ENCODE measurements at regions not wholly inside any gene's neighbourhood (a gene's known extent, or its start where the extent isn't known, plus 50 kb on each side); places are given as distances from the start of the nearest gene placed in this dataset.
"Not testable (repeated sequence)": the region's sequence is repeated elsewhere in the genome, so short reads cannot be mapped to it uniquely, and the experiment has no call there.

DNA sequence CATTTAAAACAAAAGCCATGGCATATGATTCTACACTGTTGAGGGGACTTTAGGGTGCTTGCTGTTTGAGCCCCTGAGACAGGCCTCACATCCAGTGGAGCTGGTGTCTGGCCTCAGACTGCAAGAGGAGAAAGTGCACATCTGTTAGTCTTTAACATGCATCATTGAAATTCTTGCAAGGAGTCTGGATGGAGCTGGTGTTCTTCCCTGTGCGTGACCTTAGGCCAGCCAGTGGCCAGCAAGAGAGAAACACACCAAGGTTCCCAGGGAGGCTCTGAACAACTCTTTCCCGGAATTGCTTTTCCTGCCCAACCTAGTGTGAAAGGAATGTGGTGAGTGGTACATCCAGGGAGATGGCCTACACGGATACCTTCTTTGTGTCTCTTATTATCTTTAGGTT is 282.8 kb upstream of the TNC start:
- peak; percentile 88 for DNase-seq (ENCODE audit: low spot score)

DNA sequence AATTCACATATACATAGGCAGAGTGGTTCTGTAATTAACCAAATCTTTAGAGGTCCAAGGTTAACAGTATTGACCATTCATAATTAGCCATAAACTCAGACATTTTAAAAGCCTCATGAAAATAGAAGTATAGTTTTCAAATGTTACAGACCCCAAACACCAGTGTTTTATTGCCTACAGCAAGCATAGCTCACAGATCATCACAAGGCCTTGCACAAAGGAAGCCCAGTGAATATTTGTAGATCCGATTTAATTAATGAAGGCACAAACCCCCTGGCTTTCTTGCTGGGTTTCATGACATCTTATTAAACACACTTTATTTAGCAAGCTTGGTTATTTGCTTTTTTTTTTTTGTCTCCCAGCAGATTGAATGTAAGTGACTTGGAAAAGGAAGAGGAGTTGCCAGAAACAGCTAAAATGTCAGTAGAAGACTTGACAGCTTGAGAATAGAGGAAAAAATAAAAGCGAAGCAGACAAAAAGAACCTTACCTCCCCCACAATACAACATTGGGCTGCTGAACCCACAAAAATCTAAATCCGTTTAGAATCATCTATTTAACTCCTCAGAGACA is 283.9 kb upstream of the TNC start:
- no peak for DNase-seq (ENCODE audit: low spot score)

DNA sequence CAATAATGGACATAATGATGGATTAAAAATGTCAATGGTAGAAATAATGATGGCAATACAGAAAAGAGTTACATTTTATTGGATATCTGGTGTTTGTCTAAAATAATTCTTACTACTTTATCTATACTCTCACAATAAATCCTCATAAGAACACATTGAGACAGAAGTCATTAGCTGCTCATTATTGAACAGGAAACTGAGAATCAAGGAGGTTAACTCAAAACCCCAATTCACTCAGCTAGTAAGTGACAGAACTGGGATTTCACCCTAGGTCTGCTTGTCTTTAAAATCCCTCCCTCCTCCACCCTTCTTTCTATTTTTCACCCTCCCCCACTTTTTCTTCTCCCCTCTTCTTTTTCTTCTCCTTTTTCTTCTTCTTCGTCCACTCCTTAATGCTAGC is 285.8 kb upstream of the TNC start:
- DNase-seq (ENCODE audit: low spot score), result no peak

DNA sequence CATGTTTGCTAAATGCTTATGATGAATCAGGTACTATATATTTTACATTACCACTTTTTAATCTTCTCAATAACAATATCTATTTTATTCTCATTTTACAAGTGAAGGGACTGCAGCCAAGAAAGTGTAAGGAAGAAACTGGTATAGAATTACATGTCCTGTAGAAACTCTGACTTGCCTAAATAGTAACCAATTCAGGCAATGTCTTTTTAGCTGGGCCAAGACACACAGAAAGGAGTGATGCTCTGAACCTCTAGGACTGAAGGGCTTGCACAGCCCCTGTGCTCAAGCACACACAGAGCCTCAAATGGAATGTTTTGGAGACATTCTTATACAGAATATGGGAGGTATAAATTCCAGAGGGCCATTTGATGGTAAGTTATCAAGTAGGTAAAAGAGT is 286.4 kb upstream of the TNC start:
- DNase-seq (ENCODE audit: low spot score), result no peak

DNA sequence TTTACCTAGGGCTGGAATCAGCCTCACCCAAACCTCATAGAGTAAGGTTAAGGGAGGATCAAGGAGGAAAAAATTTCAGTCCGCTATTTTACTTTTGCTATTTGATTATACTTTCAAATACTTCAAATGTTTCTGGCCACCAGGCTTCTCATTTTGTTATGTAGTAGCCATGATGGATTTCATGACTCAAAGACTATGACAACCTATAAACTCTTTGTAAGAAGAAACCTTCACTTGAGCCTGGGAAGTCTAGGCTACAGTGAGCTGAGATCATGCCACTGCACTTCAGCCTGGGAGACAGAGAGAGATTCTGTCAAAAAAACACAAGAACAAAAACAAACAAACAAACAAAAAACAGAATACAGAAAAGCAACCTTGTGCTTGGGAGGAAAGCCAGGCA is 293.6 kb upstream of the TNC start:
- DNase-seq (ENCODE audit: low spot score), result no peak

DNA sequence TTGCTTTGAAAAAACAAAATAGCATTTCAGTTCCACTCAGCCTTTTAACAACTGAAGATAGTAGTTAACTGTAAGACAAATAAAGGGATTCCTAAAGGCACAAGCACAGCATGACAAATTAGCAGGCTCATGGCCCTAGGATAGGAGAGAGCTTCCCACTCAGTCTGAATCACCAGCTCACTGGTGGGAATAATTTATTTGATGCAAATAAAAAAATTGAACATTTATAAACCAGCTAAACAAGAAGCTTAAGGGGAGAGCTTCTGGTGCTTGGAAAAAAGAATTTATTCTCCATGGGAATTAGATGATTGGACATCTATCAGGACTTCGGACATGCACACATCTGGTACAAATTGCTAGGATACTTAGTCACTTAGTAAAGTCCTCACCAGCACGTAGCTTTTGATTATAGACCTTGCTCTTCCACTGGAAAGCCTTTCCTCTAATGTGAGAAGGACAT is 294.1 kb upstream of the TNC start:
- peak; percentile 67 for DNase-seq (ENCODE audit: low spot score)

DNA sequence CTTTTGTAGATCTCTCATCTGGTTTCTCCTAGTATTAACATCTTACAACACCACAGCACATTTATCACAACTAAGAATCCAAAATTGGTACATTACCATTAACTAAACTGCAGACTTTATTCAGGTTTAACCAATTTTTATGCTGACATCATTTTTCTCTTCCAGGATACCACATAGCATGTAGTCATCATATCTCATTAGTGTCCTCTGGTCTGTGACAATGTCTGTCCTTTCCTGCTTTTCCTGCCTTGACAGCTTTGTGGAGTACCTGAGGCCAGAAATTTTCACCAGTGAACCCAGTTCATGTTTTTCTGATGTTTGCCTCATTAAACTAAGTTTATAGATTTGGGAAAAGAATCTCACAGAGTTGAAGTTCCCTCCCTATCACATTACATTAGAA is 294.7 kb upstream of the TNC start:
- DNase-seq (ENCODE audit: low spot score), result no peak

DNA sequence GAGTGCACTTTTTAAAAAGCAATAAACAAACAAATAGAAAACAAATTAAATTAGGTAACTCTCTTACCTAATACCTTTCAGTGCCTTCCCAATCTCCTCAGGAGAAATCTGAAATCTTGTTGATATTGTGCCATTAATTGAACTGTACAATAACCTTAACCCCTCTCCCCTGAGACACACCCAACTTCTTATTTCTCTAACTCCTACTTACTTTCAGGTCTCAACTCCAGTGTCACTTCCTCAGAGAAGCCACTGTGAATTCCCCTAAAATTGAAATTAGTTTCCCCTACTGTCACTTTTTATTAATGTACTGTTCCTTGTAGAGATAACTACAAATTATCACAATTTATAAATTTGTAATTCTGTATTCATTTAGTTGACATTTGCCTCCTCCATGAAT is 295.3 kb upstream of the TNC start:
- no peak for DNase-seq (ENCODE audit: low spot score)

DNA sequence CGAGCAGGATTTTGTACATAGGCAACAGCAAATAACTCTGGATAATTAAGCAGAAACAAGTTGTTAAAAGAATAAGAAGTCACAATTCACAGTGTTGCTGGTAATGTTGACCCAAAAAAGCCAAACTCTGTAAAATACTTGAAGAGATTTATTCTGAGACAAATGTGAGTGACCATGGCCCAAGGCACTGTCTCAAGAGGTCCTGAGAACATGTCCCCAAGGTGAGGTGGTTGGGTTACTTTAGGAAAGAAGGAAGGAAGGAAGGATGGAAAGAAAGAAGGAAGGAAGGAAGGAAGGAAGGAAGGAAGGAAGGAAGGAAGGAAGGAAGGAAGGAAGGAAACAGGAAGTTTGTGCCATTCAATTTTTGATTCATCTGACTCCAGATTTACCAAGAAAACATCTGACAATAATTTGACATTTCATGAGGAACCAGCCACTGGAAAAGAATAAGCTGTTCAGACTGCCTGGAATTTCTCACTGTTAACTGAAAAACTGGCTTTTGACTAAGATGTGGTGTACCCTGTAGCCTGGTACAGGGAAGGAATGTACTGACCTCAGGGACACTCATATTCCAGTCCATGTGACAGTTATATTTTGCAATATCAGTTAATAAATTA is 295.9 kb upstream of the TNC start:
- no peak for DNase-seq (ENCODE audit: low spot score)

DNA sequence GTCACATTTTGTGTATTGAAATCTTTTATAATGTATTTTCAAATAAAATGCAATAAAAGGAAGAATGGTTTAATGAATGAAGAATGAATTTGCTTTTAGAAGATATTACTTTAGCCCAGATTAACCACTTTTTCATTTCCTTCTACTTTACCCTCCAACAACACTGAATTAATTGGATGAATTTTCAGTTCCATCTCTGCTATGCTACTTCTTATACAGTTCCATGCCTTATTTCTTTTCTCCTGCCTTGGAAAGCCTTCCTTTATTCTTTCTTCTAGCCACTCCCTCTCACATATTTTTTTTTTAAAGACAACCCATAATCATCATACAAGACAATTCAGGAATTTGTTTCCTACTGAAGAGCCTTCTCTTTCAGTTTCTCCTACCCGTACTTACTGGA is 296.6 kb upstream of the TNC start:
- no peak for DNase-seq (ENCODE audit: low spot score)

DNA sequence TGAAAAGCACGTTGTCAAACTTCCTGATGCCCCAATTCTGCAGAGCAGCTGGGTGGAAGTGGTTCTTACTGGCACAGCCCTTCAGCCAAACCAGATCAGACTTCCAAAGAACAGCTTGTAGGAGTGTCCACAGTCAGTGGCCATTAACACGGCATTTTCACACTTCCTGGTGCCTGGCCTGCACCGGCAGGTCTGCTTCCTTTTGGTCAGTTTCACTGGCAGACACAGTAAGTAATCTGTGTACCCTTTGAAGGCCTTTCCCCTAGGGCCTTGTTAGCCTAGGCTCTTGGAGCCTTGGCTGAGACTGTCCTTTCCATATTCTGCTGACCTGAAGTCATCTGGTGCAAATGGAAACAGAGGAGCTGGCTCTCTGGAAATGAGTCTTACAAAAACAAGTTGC is 297.5 kb upstream of the TNC start:
- no peak for DNase-seq (ENCODE audit: low spot score)

DNA sequence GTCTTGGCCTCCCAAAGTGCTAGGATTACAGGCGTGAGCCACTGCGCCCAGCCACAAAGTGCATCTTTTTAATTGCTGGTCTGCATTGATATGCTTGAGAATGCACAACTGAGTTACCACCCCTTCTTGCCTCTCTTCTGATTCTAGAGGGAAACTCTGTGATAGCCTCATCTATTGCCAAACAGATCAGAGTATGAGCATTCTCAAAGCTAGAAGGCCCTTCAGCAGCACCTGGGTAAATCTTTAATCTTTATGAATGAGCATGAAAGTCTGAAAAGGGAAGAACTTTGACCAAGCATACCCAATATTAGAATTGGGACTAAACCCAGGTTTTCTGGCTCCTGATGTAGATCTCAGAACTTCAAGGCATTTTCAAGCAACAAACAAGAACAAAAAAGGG is 298.3 kb upstream of the TNC start:
- DNase-seq (ENCODE audit: low spot score), result no peak

DNA sequence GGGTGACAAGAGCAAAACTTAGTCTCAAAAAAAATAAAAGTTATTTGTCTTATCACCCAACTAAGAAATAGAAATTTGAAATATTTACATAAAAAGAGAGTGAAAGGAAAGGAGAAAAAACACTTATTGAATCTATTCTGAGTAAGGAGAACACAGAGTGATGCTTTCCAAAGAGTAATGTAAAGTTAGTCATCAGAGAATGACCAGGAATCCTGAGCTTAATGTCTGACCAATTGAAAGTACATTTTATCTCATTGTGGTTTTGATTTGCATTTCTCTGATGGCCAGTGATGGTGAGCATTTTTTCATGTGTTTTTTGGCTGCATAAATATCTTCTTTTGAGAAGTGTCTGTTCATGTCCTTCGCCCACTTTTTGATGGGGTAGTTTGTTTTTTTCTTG is 300.2 kb upstream of the TNC start:
- not testable (repeated sequence) for DNase-seq (ENCODE audit: low spot score)

DNA sequence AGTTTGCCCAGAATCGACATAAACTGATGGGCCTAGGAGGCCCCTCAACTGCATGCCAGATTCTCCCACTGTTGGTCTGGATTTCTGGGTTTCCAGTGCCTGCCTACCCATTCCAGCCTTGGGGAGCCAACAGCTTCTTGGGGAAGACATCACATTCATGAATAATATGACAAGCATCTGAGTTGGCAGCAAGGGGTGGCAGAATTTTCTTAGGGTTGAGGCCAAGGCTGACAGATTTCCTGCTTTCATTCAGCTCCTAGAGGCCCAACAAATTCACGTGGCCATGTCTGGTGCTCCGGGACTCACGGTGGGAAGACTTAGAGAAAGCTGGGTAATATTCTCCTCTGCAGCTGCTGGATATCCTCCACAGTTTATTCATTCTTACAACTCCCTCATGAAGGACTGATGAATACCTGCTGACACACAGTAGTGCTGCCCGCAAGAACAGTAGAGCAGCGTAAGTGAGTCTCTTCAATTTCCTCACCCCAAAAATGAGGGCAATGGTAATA is 305.0 kb upstream of the TNC start:
- no peak for DNase-seq (ENCODE audit: low spot score)

DNA sequence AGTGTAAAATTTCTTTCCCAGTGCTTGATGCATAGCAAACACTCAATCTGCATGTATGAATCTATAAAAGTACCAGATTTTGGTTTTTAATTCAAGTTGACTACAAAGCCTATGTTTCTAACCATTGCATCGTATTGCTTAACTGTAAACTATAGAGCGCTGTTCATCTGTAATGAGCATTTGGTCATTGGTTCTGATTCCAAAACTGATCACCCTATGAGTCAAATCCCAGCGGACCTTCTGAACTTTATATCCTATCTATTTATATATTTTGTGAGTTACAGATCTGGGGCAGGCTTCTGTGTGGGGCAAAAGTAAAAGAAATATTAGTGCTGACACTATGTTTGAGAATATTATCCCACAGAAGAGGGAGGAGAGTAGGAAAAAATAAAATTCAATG is 305.7 kb upstream of the TNC start:
- no peak for DNase-seq (ENCODE audit: low spot score)

DNA sequence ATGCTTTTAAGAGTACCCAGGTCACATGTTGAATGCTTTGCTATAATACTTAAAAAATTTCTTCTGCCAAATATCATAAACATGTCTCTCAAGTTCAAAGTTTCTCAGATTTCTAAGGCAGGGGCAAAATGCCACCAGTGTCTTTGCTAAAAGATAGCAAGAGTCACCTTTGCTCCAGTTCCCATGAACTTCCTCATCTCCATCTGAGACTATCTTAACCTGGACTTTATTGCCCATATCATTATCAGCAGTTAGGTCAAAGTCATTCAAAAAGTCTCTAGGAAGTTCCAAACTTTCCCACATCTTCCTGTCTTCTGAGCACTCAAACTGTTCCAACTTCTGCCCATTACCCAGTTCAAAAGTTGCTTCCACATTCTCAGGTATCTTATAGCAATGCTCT is 307.6 kb upstream of the TNC start:
- DNase-seq (ENCODE audit: low spot score), result no peak

DNA sequence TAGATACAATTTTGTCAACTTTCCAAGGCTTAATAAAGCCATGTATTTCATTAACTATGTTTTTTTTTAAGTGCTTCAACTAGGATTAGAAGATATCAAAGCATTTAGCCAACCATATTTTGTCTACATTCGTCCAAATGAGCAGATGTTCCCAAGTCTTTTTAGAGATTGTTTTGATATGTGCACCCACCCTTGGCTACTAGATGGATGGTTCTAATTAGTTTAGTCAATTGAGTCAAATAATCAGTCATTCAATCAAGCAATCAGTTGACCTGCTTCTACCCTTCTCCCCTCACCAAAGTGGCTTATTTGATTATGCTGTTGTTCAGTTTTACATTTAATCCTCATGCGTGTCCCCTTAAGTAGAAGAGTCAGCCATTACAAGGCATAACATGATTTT is 319.5 kb upstream of the TNC start:
- no peak for DNase-seq (ENCODE audit: low spot score)

DNA sequence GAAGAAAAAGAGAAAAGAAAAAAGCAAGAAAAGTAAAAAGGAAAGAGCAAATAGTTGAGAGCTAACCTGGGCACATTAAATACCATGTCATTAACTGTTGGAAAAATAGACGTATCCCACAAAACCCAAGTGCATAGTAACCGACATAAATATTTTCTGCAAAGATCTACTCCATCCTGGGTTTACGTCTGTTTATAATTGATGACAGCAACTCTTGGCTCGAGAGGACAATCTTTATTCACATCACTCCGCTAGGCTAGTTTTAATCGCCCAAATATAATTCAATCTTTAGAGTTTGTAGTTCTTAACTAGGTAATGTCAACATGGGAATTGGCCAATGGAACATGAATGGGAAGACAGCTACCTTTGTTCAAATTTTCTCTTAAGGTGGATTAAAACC is 321.7 kb upstream of the TNC start:
- no peak for DNase-seq (ENCODE audit: low spot score)

DNA sequence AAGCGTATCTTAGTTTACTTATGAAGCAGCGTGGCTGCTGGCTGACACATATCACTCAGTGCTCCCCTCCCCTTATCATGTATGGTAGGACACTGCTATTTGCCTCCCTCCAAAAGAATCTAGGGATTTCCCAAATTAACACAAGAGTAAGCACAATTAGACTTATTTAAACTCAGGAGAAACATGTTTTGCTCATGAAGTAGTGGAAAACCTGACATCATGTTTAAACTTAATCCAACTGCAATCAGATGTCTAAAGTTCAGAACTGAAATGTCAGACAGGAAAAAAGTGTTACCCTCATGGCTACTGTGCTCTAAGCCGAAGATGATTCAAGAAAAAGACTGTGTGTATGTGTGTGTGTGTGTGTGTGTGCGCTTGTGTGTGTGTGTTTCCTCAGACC is 324.1 kb upstream of the TNC start:
- no peak for DNase-seq (ENCODE audit: low spot score)

DNA sequence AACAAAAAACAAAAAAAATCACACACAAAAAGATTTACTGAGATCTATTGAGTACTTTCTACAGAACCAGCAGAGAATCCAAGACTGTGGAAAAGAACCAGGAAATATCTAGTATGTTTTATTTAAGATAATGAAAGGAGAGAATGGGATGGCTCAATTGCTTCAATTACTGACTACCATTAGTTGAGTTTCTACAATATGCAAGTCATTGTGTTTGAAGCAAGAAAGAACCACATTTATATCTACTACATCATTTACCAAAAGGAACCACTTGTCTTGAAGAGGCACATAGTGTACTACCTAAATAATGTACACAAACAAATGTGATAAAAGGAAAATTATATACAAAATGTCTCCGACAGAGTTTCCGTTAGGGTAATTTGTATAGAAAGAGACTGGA is 325.9 kb upstream of the TNC start:
- DNase-seq (ENCODE audit: low spot score), result no peak

DNA sequence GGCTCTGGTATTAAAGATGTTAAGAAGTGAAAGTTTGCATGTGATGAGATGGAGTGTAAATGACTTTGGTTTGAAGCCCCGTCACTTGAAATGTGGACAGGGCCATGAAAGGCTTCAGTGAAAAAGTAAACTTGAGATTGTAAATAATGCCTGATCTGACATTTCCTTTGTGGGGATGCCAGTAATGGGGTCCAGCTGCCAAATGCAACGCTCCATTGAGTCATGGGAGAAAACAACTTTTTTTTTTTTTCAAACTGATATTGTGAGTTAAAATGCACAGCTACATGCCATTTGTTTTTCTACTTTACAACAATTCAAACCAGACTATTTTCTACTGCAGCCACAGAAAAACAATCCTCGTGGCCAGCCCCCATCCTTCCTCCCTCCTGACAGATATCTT is 327.0 kb upstream of the TNC start:
- DNase-seq (ENCODE audit: low spot score), result peak; percentile 14

DNA sequence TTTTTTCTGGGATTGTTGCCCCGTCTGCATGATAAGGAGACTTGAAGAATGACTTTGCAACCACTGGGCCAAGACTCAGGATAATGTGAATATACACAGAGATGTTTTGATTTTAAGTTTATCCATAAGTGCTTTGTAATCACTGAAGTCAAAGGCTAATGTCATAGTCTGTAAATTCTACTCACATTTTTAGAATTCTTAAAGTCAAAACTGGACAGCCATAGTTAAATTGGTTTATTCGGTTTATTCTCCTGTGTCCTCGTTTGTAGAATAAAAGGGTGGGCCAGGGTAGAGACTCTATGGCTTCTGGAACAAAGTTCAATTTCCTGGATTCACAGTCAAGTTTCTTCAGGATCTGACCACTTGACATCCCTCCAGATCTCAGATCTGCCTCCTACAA is 327.7 kb upstream of the TNC start:
- no peak for DNase-seq (ENCODE audit: low spot score)

DNA sequence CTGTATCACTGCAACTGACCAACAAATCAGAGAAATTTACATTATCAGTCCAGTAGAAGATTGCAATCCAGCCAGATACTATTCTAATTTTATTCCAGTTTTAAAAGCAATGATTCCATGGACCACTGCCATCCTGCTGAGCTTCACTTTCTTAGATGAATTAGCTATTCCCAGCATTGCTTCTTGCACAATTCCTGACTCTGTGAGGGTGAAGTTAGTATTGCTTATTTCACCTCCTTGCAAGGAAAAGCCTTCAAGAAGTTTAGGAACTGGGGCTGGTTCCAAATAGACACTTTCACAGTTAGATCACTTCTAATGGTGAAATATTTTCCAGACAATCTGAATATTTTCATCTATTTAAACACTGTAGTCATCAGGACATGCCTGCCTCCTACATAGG is 338.6 kb upstream of the TNC start:
- peak; percentile 41 for DNase-seq (ENCODE audit: low spot score)

DNA sequence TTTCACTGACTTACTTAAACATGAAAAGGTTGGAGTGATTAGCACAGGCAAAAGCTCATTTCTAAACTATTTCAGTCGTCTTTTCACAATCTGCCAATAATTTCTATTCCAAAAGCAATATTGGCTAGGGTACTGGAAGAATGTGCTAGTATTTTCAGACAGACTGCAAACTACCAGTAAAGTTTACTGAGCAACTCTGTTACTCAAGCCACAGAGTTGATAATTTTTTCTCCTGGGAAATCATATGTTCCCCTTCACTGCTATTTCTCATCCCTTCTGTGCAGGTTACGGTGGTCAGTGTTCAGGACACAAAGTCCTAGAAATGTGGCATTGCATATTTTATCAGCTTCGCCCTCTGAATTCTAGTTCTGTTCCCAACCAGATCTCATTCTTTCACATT is 343.3 kb upstream of the TNC start:
- DNase-seq (ENCODE audit: low spot score), result no peak

Measured in AG20443 (cell line).